HG03354 (cell line): ENCODE measurements at regions not wholly inside any gene's neighbourhood (a gene's known extent, or its start where the extent isn't known, plus 50 kb on each side); places are given as distances from the start of the nearest gene placed in this dataset.

Experiments used
- ATAC-seq: cut with Tn5 transposase; IDR thresholded peaks from one replicate; pipeline ENCODE4 v1.9.1; 2021; ENCODE audit warnings: mild to moderate bottlenecking; ENCODE audit not compliant: unreplicated experiment, poor library complexity, severe bottlenecking

- ATAC-seq: no peak
Measured at GRCh38 chr10:124346831-124347230, 71.9 kb downstream of the OAT start.

- no peak for ATAC-seq
Measured at GRCh38 chr10:124345521-124345920, 73.2 kb downstream of the OAT start.

GRCh38 chr10:124344931-124345330 lies 73.8 kb downstream of the OAT start:
- no peak for ATAC-seq

- no peak for ATAC-seq
Measured at GRCh38 chr10:124344266-124344590, 74.5 kb downstream of the OAT start.

- no peak for ATAC-seq
Measured at GRCh38 chr10:124343351-124344265, 75.1 kb downstream of the OAT start.

GRCh38 chr10:124342821-124343170 lies 75.9 kb downstream of the OAT start:
- ATAC-seq: no peak

- ATAC-seq: no peak
Measured at GRCh38 chr10:124342136-124342820, 76.4 kb downstream of the OAT start.

GRCh38 chr10:124341768-124342135 lies 77.0 kb downstream of the OAT start:
- no peak for ATAC-seq

- ATAC-seq: no peak
Measured at GRCh38 chr10:124340033-124340760, 78.5 kb downstream of the OAT start.

- no peak for ATAC-seq
Measured at GRCh38 chr10:124339119-124340032, 79.3 kb downstream of the OAT start.

GRCh38 chr10:124338276-124338925 lies 80.3 kb downstream of the OAT start:
- no peak for ATAC-seq

- ATAC-seq: no peak
Measured at GRCh38 chr10:124336186-124336585, 82.5 kb downstream of the OAT start.

GRCh38 chr10:124333931-124334330 lies 84.8 kb downstream of the OAT start:
- ATAC-seq: no peak

- no peak for ATAC-seq
Measured at GRCh38 chr10:124332426-124332825, 86.3 kb downstream of the OAT start.

- no peak for ATAC-seq
Measured at GRCh38 chr10:124329941-124330340, 88.8 kb downstream of the OAT start.

- no peak for ATAC-seq
Measured at GRCh38 chr10:124329362-124329761, 89.4 kb downstream of the OAT start.

GRCh38 chr10:124328477-124329220 lies 90.1 kb downstream of the OAT start:
- no peak for ATAC-seq

GRCh38 chr10:124325998-124326636 lies 92.6 kb downstream of the OAT start:
- no peak for ATAC-seq
